ENCODE measurements at regions not wholly inside any gene's neighbourhood (a gene's known extent, or its start where the extent isn't known, plus 50 kb on each side); places are given as distances from the start of the nearest gene placed in this dataset.
"Not testable (repeated sequence)": the region's sequence is repeated elsewhere in the genome, so short reads cannot be mapped to it uniquely, and the experiment has no call there.

DNA sequence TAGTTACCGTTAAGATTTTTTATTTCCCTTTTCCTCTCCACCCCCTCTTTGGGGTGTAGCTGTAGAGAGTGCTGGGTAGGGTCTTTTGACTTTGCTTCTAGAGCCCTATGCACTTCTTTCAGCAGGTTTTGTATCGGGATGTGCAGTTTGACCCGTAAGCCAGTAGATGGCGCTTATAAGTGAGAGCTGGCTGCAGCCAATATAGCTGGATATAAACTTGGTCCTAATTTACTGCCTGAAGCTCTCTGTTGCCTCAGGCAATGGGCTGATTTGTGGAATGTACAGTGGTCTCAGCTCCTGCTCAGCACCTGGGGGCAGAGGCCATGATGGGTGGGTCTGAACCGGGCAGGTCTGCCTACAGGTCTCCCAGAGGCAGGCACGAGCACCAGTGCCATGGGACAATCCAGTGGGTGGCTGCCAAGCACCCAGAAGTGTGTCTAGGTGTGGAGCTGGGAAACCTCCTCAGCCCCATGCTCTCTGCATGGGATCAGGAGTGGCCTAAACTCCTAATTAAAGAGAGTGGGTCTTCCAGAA is 146.5 kb downstream of the SPANXN1 start:
- DNase-seq = no peak

GRCh38 chrX:145394344-145394743 is 147.0 kb downstream of the SPANXN1 start:
- no peak for DNase-seq

DNA sequence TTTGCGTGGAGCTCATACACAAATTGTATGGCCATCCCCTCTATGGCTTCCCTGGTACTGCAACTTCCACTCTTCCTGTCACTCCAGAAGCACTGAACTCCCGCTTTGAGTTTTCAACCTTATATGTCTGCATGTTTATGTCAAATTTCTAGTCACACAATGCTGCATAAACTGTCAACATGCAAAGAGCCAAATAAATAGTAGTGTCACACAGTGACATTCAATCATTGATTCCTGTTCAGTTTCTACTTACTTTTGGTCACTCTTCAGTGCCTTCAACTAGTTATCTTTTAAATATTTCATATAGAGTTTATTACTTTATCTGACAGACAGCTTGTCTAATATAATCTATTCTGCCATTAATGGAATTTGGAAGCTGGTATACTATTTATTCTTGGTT is 149.3 kb downstream of the SPANXN1 start:
- no peak for DNase-seq

GRCh38 chrX:145405012-145405411 is 157.7 kb downstream of the SPANXN1 start:
- peak; percentile 42 for DNase-seq

- DNase-seq = no peak
These were observed 163.3 kb downstream of the SPANXN1 start for GRCh38 chrX:145410622-145411021.

GRCh38 chrX:145436211-145436610 is 188.9 kb downstream of the SPANXN1 start:
- DNase-seq = not testable (repeated sequence)

DNA sequence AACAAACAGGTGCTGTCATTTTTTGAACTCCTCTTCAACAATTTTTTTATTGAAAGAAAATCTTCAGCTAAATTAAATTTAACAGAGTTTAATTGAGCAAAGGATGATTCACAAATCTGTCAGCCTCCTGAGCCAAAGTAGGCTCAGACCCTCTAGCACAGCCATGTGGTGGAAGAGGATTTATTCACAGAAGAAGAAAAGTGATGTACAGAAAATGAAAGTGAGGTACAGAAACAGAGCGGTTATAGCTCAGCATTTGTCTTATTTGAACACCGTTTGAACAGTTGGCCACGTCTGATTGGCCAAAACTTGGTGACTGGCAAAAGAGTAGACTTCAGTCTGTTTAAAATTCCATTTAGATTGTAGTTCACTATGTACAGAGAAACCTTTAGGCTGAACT is 217.3 kb downstream of the SPANXN1 start:
- DNase-seq = no peak

DNA sequence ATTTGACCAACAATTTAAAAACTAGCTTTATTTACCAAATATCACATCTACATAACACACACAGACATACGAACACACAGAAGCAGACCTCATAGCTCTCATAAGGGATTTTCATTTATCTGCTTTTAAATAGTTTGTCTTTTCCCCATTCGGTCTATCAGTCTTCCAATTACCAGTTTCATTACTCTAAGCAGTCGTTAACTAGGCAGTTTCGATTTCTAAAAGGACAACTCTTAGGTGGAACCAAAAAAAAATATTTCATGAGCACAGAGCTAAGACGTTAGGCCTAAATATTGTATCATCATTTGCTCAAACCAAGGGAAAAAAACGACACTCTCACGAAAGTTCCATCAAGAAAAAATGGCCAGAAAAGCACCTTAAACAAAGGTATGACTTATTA is 228.4 kb downstream of the SPANXN1 start:
- DNase-seq = no peak

- DNase-seq = no peak
These were observed 237.4 kb downstream of the SPANXN1 start for GRCh38 chrX:145484740-145485139.

GRCh38 chrX:145502670-145503069 is 255.4 kb downstream of the SPANXN1 start:
- no peak for DNase-seq

DNA sequence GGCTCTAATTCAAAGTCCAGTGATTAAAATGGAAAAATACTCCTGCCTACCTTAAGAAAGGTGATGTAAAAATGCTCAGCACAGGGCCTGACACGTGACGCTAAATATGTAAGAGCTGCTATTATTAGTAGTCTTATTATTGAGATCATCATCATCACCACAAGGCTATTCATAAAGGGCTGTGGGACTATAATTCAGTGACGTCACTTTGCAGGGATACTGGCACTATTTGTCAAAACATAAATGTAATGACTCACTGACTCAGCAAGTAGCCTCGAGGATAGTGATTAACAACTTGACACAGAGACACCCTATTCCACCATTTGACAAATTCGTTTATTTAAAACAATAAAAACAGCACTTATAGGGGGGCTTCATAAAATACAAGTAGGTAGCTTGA is 258.9 kb downstream of the SPANXN1 start:
- no peak for DNase-seq

DNA sequence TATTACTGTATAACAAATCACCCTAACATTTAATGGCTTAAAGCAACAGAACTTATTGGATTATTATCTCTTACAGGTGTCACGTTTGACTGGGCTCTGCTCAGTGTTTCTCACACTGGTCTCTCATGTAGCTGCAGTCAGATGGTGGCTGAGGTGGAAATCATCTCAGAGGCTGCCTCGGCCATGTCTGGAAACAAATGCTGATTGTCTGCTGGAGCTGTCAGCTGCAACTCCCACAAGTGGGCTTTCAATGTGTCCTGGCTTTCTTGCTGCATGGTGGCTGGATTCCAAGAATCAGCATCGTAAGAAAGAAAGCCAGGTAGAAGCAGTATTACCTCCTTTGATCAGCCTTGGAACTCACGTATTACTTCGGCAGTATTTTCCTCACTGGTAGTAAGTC is 277.6 kb downstream of the SPANXN1 start:
- no peak for DNase-seq

DNA sequence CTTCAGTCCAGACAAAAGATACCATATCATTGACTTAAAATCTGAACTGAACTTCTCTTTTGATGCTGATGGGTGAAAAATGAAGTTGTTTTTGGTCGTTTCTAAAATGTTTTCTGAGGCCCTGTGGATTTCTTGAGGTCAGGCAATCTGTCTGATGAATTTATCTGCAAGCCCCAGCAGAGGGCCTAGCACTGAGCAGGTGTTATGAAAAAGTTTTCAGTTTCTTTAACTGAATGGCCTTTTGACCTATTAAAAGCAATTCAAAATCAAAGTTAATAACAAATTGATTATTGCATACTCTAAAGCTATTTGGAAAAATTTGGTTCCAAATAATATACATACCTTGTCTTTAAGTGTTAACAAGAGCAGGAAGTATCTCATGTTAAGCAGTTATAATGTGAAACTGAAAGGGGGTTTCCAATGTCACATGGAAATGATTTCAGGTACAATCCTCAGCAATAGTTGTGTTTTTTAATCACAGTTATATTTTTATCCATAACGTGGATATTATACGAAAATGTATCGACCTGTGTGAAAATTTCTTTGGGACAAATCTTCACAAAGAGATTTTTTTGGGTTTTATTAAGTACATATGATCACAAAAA is 285.0 kb downstream of the SPANXN1 start:
- DNase-seq = no peak

DNA sequence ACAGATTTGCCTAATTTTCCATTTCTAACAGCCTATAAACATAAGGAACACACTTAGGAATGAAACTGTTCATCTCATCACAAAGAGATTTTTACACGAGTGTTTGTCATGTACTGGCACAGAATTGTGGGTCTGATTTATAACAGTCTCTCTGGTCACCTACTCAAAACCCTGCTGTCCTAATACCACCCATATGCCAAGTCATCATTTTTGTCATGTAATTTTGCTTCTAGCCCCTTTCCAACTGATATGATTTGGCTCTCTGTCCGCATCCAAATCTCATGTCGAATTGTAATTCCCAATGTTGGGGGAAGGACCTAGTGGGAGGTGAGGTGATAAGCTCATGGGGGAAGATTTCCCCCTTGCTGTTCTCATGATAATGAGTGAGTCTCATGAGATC is 284.1 kb upstream of the SLITRK2 start:
- no peak for DNase-seq

GRCh38 chrX:145549496-145549895 is 268.1 kb upstream of the SLITRK2 start:
- DNase-seq = no peak

- no peak for DNase-seq
These were observed 265.0 kb upstream of the SLITRK2 start for GRCh38 chrX:145552643-145553042.

- DNase-seq = no peak
These were observed 263.9 kb upstream of the SLITRK2 start for GRCh38 chrX:145553702-145554101.

DNA sequence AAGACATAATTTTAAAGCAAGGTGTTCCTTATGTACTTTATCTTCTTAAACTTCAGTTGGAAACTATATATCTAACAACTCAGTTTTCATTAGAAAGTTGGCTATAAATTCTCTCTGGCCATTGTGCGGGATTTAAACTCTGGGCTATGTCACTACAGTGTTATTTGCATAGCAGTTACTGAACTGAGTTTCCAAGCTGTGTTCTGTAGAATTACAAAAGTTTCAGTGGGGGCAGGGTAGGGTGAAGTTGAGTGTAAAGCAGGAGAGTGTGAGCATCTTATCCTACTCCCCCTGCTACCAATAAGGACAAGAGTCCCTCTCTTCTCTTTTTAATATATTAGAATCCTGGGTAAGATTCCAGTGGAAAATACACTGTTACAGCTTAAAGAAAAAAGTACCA is 254.5 kb upstream of the SLITRK2 start:
- no peak for DNase-seq

GRCh38 chrX:145609951-145610511 is 207.6 kb upstream of the SLITRK2 start:
- no peak for DNase-seq

- DNase-seq = no peak
These were observed 203.7 kb upstream of the SLITRK2 start for GRCh38 chrX:145613894-145614293.

- no peak for DNase-seq
These were observed 197.0 kb upstream of the SLITRK2 start for GRCh38 chrX:145620666-145621065.

GRCh38 chrX:145623453-145623852 is 194.2 kb upstream of the SLITRK2 start:
- DNase-seq = no peak

- no peak for DNase-seq
These were observed 187.5 kb upstream of the SLITRK2 start for GRCh38 chrX:145630081-145630480.

DNA sequence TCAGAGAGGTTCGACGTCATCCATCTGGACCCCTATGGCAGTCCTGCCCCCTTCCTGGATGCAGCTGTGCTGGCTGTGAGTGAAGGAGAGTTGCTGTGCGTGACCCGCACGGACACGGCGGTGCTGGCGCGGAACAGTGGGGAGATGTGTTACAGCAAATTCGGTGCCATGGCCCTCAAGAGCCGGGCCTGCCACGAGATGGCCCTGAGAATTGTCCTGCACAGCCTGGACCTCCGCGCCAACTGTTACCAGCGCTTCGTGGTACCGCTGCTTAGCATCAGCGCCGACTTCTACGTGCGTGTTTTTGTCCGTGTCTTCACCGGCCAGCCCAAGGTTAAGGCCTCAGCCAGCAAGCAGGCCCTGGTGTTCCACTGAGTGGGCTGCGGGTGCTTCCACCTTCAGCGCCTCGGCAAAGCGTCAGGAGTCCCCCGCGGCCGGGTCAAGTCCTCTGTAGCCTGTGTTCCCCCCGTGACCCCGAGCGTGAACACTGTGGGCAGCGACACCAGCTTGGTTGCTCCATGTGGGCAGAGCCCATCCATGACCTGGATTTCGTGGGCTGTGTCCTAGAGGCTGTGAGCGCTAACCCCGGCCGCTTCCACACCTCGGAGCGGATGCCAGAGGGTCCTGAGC is 186.7 kb upstream of the SLITRK2 start:
- DNase-seq = no peak

All from NCI-H1092 treated with DMSO at 0.1 percent for 48 hours (cell line).